ENCODE measurements at regions not wholly inside any gene's neighbourhood (a gene's known extent, or its start where the extent isn't known, plus 50 kb on each side); places are given as distances from the start of the nearest gene placed in this dataset.

- no peak for DNase-seq (ENCODE audit: low read depth)
- TF ChIP-seq CTCF (IDR thresholded peaks at IDR 0.05; ENCODE audit: control insufficient read depth, insufficient read depth, low read depth, low read length, missing control alignments): no peak
- no peak overlapping the region for H3K4me3 ChIP-seq (ENCODE audit: control insufficient read depth, low read depth, low read length)
These were observed 278.5 kb downstream of the MRPL39 start for GRCh38 chr21:25328736-25329135.

GRCh38 chr21:25326181-25326580, 281.1 kb downstream of the MRPL39 start:
- DNase-seq (ENCODE audit: low read depth): no peak
- no peak overlapping the region for H3K4me3 ChIP-seq (ENCODE audit: control insufficient read depth, low read depth, low read length)
- TF ChIP-seq CTCF (IDR thresholded peaks at IDR 0.05; ENCODE audit: control insufficient read depth, insufficient read depth, low read depth, low read length, missing control alignments): no peak

GRCh38 chr21:25324666-25325065, 282.6 kb downstream of the MRPL39 start:
- TF ChIP-seq CTCF (IDR thresholded peaks at IDR 0.05; ENCODE audit: control insufficient read depth, insufficient read depth, low read depth, low read length, missing control alignments): no peak
- no peak overlapping the region for H3K4me3 ChIP-seq (ENCODE audit: control insufficient read depth, low read depth, low read length)
- no peak for DNase-seq (ENCODE audit: low read depth)

- H3K4me3 ChIP-seq (ENCODE audit: control insufficient read depth, low read depth, low read length): no peak overlapping the region
- no peak for TF ChIP-seq CTCF (IDR thresholded peaks at IDR 0.05; ENCODE audit: control insufficient read depth, insufficient read depth, low read depth, low read length, missing control alignments)
- DNase-seq (ENCODE audit: low read depth): no peak
These were observed 283.8 kb downstream of the MRPL39 start for GRCh38 chr21:25323356-25323949.

- no peak overlapping the region for H3K4me3 ChIP-seq (ENCODE audit: control insufficient read depth, low read depth, low read length)
- no peak for TF ChIP-seq CTCF (IDR thresholded peaks at IDR 0.05; ENCODE audit: control insufficient read depth, insufficient read depth, low read depth, low read length, missing control alignments)
- DNase-seq (ENCODE audit: low read depth): no peak
These were observed 293.0 kb downstream of the MRPL39 start for GRCh38 chr21:25314247-25314646.

GRCh38 chr21:25313829-25314228, 293.5 kb downstream of the MRPL39 start:
- no peak for DNase-seq (ENCODE audit: low read depth)
- no peak overlapping the region for H3K4me3 ChIP-seq (ENCODE audit: control insufficient read depth, low read depth, low read length)
- peak; percentile 28 for TF ChIP-seq CTCF (IDR thresholded peaks at IDR 0.05; ENCODE audit: control insufficient read depth, insufficient read depth, low read depth, low read length, missing control alignments)

- DNase-seq (ENCODE audit: low read depth): no peak
- no peak for TF ChIP-seq CTCF (IDR thresholded peaks at IDR 0.05; ENCODE audit: control insufficient read depth, insufficient read depth, low read depth, low read length, missing control alignments)
- H3K4me3 ChIP-seq (ENCODE audit: control insufficient read depth, low read depth, low read length): no peak overlapping the region
These were observed 299.8 kb downstream of the MRPL39 start for GRCh38 chr21:25307489-25307888.

Data from AG09309 (cell line).